A549 (cell line): ENCODE measurements at regions not wholly inside any gene's neighbourhood (a gene's known extent, or its start where the extent isn't known, plus 50 kb on each side); places are given as distances from the start of the nearest gene placed in this dataset.
"Not testable (repeated sequence)": the region's sequence is repeated elsewhere in the genome, so short reads cannot be mapped to it uniquely, and the experiment has no call there.

Source experiments
- ATAC-seq, 2 experiments: fragments of 200-7000 bp in 1 of 2; fragments of >200 bp in 1 of 2; cut with Nextera tagmentation in 1 of 2; cut with Tn5 transposase in 1 of 2; 3 replicates each; pipeline versions ENCODE4 v1.8.0 to v1.9.1; 2018 to 2020; ENCODE audit warnings: mild to moderate bottlenecking in 1 of 2, moderate library complexity in 1 of 2
- CTCF ChIA-PET: fragments of 300-600 bp; sonication (Branson Sonifier 250); formaldehyde crosslinking; extraction: SDS; loops from one replicate; lab custom pipeline; 2021; ENCODE audit warnings: antibody characterized with exemption, inconsistent platforms; lab: Yijun Ruan, JAX
- POLR2A ChIA-PET: fragments of 350-600 bp; formaldehyde crosslinking; extraction: SDS; loops from one replicate; lab custom pipeline; 2021; ENCODE audit warnings: antibody characterized with exemption, inconsistent platforms; lab: Yijun Ruan, JAX
- DNase-seq, 2 experiments: peaks; one replicate each; pipeline versions ENCODE4 v3.0.0 to v3.0.0-alpha.2; 2011 to 2016; ENCODE audit warnings: low read depth in 1 of 2, low spot score in 1 of 2
- FAIRE-seq: peaks from 2 replicates; lab custom pipeline; 2011; peaks lifted over from hg19 to GRCh38; lab: Jason Lieb, UNC
- H3K27ac ChIP-seq, 2 experiments: fragments of >200 bp; sonication (Bioruptor Twin); formaldehyde crosslinking; 3 replicates each; pipeline ENCODE4 v1.5.1; 2016 to 2017
- H3K4me1 ChIP-seq: fragments of >200 bp; sonication (Bioruptor Twin); formaldehyde crosslinking; 3 replicates; pipeline ENCODE4 v1.6.1; 2016
- H3K4me2 ChIP-seq: fragments of >200 bp; sonication (Bioruptor Twin); formaldehyde crosslinking; 3 replicates; pipeline ENCODE4 v1.6.1; 2016
- H3K4me3 ChIP-seq: fragments of >200 bp; sonication (Bioruptor Twin); formaldehyde crosslinking; 3 replicates; pipeline ENCODE4 v1.5.1; 2016
- H3K9me3 ChIP-seq: fragments of >200 bp; sonication (Bioruptor Twin); formaldehyde crosslinking; 3 replicates; pipeline ENCODE4 v1.6.1; 2016
- BHLHE40 ChIP-seq: IDR thresholded peaks from 2 replicates; pipeline ENCODE4 v1.6.1; 2012; ENCODE audit warnings: low read depth, low read length, inconsistent platforms
- CBX2 ChIP-seq: fragments of 200-600 bp; sonication (generic); IDR thresholded peaks from 2 replicates; pipeline ENCODE4 v1.6.1; 2016; ENCODE audit warnings: low read depth, mild to moderate bottlenecking, borderline replicate concordance
- CTCF ChIP-seq: fragments of >200 bp; sonication (Bioruptor Twin); formaldehyde crosslinking; IDR thresholded peaks from 3 replicates; pipeline ENCODE4 v1.5.1; 2016
- EHF ChIP-seq: fragments of 250-450 bp; sonication (Bioruptor Pico); IDR thresholded peaks from 2 replicates; pipeline ENCODE4 v1.5.0; 2020; ENCODE audit warnings: mild to moderate bottlenecking
- EP300 ChIP-seq, 2 experiments: fragments of >200 bp; sonication (Bioruptor Twin); formaldehyde crosslinking; IDR thresholded peaks; 2 replicates in 1 of 2; 3 replicates in 1 of 2; pipeline ENCODE4 v1.6.1; 2016 to 2017
- ESRRA ChIP-seq: fragments of 150-350 bp; IDR thresholded peaks from 2 replicates; pipeline ENCODE4 v1.6.1; 2014; ENCODE audit warnings: mild to moderate bottlenecking, low read length, borderline replicate concordance
- FOSB ChIP-seq: fragments of 250-450 bp; sonication (Bioruptor Pico); IDR thresholded peaks from 2 replicates; pipeline ENCODE4 v1.5.0; 2020; ENCODE audit warnings: mild to moderate bottlenecking, moderate library complexity
- FOXS1 ChIP-seq: fragments of 250-450 bp; sonication (Bioruptor Pico); IDR thresholded peaks from 2 replicates; pipeline ENCODE4 v1.5.0; 2020; ENCODE audit warnings: mild to moderate bottlenecking, moderate library complexity
- HMGXB4 ChIP-seq: fragments of 250-450 bp; sonication (Bioruptor Pico); IDR thresholded peaks from 2 replicates; pipeline ENCODE4 v1.5.0; 2021; ENCODE audit warnings: mild to moderate bottlenecking, moderate library complexity, borderline replicate concordance
- HOXB5 ChIP-seq: fragments of 250-450 bp; sonication (Bioruptor Pico); IDR thresholded peaks from 2 replicates; pipeline ENCODE4 v1.5.0; 2020; ENCODE audit warnings: mild to moderate bottlenecking, moderate library complexity
- JUN ChIP-seq, 2 experiments: fragments of >200 bp; sonication (Bioruptor Twin); formaldehyde crosslinking; IDR thresholded peaks; 2 replicates in 1 of 2; 3 replicates in 1 of 2; pipeline ENCODE4 v1.6.1; 2016 to 2017
- MYC ChIP-seq: IDR thresholded peaks from 2 replicates; pipeline ENCODE4 v1.6.1; 2012; ENCODE audit warnings: mild to moderate bottlenecking, inconsistent platforms, low read length, improper control_type of control experiment, borderline replicate concordance
- NFE2L2 ChIP-seq: fragments of 150-350 bp; conservative IDR thresholded peaks from 2 replicates; pipeline ENCODE4 v1.6.1; 2014; ENCODE audit warnings: low read length
- NR3C1 ChIP-seq: fragments of >200 bp; sonication (Bioruptor Twin); formaldehyde crosslinking; IDR thresholded peaks from 3 replicates; pipeline ENCODE4 v1.6.1; 2017
- PHF8 ChIP-seq: fragments of 200-600 bp; sonication (generic); IDR thresholded peaks from 2 replicates; pipeline ENCODE4 v1.6.1; 2016; ENCODE audit warnings: low read depth, mild to moderate bottlenecking, antibody characterized with exemption, moderate library complexity, borderline replicate concordance
- POLR2A ChIP-seq: IDR thresholded peaks from 2 replicates; pipeline ENCODE4 v1.6.1; 2012; ENCODE audit warnings: mild to moderate bottlenecking, low read length
- POLR2AphosphoS2 ChIP-seq: conservative IDR thresholded peaks from 2 replicates; pipeline ENCODE4 v1.6.1; 2012; ENCODE audit warnings: low read length, improper control_type of control experiment, inconsistent platforms
- RARB ChIP-seq: fragments of 250-450 bp; sonication (Bioruptor Pico); IDR thresholded peaks from 2 replicates; pipeline ENCODE4 v1.8.0; 2021; ENCODE audit warnings: mild to moderate bottlenecking, moderate library complexity
- RCOR1 ChIP-seq: fragments of 150-350 bp; IDR thresholded peaks from 2 replicates; pipeline ENCODE4 v1.6.1; 2014; ENCODE audit warnings: antibody characterized with exemption, low read length, low read depth
- RFX5 ChIP-seq: fragments of 450-650 bp; IDR thresholded peaks from 2 replicates; pipeline ENCODE4 v1.7.1; 2014; ENCODE audit warnings: antibody characterized with exemption, mild to moderate bottlenecking, moderate library complexity
- RNF2 ChIP-seq: fragments of 200-600 bp; sonication (generic); IDR thresholded peaks from 2 replicates; pipeline ENCODE4 v1.6.1; 2016; ENCODE audit warnings: low read depth, mild to moderate bottlenecking, antibody characterized with exemption, moderate library complexity, borderline replicate concordance
- SMC3 ChIP-seq: fragments of >200 bp; sonication (Bioruptor Twin); formaldehyde crosslinking; IDR thresholded peaks from 3 replicates; pipeline ENCODE4 v1.6.1; 2018; ENCODE audit warnings: inconsistent platforms
- USF2 ChIP-seq: fragments of 450-650 bp; IDR thresholded peaks from 2 replicates; pipeline ENCODE4 v1.6.1; 2014; ENCODE audit warnings: antibody characterized with exemption
- ZFP36 ChIP-seq: fragments of 450-650 bp; IDR thresholded peaks from 2 replicates; pipeline ENCODE4 v1.6.1; 2014; ENCODE audit warnings: borderline replicate concordance; ENCODE audit not compliant: partially characterized antibody
- ZNF302 ChIP-seq: fragments of 250-450 bp; sonication (Bioruptor Pico); IDR thresholded peaks from 2 replicates; pipeline ENCODE4 v1.9.0; 2021; ENCODE audit warnings: inconsistent platforms, mild to moderate bottlenecking, moderate library complexity
- WGBS: methylation state at CpG from one replicate; pipeline ENCODE4 v1.1.6; 2017; ENCODE audit errors: missing lambda C conversion rate; 5-methylcytosine and 5-hydroxymethylcytosine counted together

- H3K4me2 ChIP-seq = no peak overlapping the region
- ATAC-seq = no peak
- no peak overlapping the region for H3K4me3 ChIP-seq
- whole genome bisulfite sequencing = 56% methylated on average over 2 of the region's 6 CpGs
- no peak for DNase-seq
- no peak for TF ChIP-seq ZNF302 (CRISPR knock-in tag)
- no peak for TF ChIP-seq USF2
- no peak for TF ChIP-seq RFX5
- TF ChIP-seq BHLHE40 = no peak
- no peak for TF ChIP-seq PHF8
- TF ChIP-seq JUN (IDR thresholded peaks at IDR 0.05) = no peak
- no peak for TF ChIP-seq FOSB (CRISPR knock-in tag)
- no peak for TF ChIP-seq ZFP36
- TF ChIP-seq NR3C1 = no peak
- TF ChIP-seq RNF2 = no peak
- TF ChIP-seq NFE2L2 = no peak
- TF ChIP-seq EHF (CRISPR knock-in tag) = no peak
- no peaks in the 10 kb centered on the region for H3K4me1 ChIP-seq
- no peak for FAIRE-seq
- H3K9me3 ChIP-seq = no peaks in the 10 kb centered on the region
- ChIA-PET POLR2A (no interaction called here), CTCF (no interaction called here)
- H3K27ac ChIP-seq = no peak overlapping the region
Measured at GRCh38 chr13:50393628-50394027, 378.4 kb downstream of the KCNRG start.

GRCh38 chr13:50396001-50396400 lies 380.8 kb downstream of the KCNRG start:
- H3K9me3 ChIP-seq = no peaks in the 10 kb centered on the region
- FAIRE-seq = no peak
- no peak overlapping the region for H3K4me2 ChIP-seq
- H3K27ac ChIP-seq = no peak overlapping the region
- no peak for DNase-seq
- ChIA-PET POLR2A (no interaction called here), CTCF (no interaction called here)
- ATAC-seq = no peak
- H3K4me3 ChIP-seq = no peak overlapping the region
- TF ChIP-seq RARB (CRISPR knock-in tag) (no peak), HMGXB4 (no peak), HOXB5 (CRISPR knock-in tag) (no peak), EP300 (IDR thresholded peaks at IDR 0.05) (no peak), JUN (IDR thresholded peaks at IDR 0.05) (no peak), MYC (no peak), POLR2A (no peak), FOXS1 (CRISPR knock-in tag) (no peak), CTCF (no peak), ZNF302 (CRISPR knock-in tag) (no peak), SMC3 (no peak), CBX2 (no peak), ESRRA (no peak), RCOR1 (no peak), POLR2AphosphoS2 (no peak), PHF8 (no peak)
- no peaks in the 10 kb centered on the region for H3K4me1 ChIP-seq

- POLR2A ChIA-PET, FAIRE-seq: not testable (repeated sequence)
Measured at GRCh38 chr13:50396618-50397017, 381.4 kb downstream of the KCNRG start.

More at GRCh38 chr13:50396618-50397017, 381.4 kb downstream of the KCNRG start:
- not testable (repeated sequence) for H3K4me1 ChIP-seq, ATAC-seq, H3K9me3 ChIP-seq, H3K4me3 ChIP-seq, DNase-seq, H3K4me2 ChIP-seq, H3K27ac ChIP-seq
- WGBS = no CpG with 5 or more reads among the region's 31 CpGs
- CTCF ChIA-PET = interaction anchor here (0.8 kb wide), 1 partner anchor 10 kb away, joined by 3 read pairs; no protein-coding TSS in a partner anchor
